GM18507 (cell line): ENCODE measurements at regions not wholly inside any gene's neighbourhood (a gene's known extent, or its start where the extent isn't known, plus 50 kb on each side); places are given as distances from the start of the nearest gene placed in this dataset.
"Not testable (repeated sequence)": the region's sequence is repeated elsewhere in the genome, so short reads cannot be mapped to it uniquely, and the experiment has no call there.

Source experiments
- DNase-seq: peaks from one replicate; pipeline ENCODE4 v3.0.0; 2011; ENCODE audit warnings: low read depth; ENCODE audit not compliant: insufficient read length; ENCODE audit errors: extremely low spot score
- FAIRE-seq: peaks from 2 replicates; lab custom pipeline; 2011; peaks lifted over from hg19 to GRCh38; lab: Jason Lieb, UNC

DNA sequence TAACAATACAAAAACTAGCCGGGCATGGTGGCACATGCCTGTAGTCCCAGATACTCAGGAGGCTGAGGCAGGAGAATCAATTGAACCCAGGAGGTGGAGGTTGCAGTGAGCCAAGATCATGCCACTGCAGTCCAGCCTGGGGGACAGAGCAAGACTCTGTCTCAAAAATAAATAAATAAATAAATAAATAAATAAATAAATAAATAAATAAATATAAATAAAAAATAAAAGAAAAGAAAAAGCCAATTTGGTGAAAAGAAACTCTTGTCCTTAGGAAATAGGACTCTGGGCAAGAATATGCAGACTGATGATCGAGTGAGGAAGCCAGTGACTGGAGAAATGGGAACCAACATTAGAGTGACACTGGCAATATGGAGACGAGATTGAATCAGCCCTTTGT, 171.9 kb upstream of the DCC start:
- DNase-seq, FAIRE-seq: not testable (repeated sequence)

DNA sequence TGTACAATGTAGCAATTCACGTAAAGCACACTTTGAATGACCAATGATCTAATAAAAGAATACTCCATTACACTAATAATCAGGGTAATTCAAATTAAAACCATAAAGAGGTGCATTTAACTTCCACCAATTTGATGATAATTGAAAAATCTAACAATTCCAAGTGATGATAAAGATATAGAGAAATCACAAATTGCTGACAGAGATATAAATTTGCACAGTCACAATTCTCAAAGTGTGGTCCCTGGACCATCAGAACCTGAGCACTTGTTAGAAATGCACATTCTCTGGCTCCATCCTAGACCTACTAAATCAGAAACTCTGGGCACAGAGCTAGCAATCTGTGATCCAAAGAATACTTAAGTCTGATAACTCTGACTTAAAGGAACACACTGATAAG, 165.8 kb upstream of the DCC start:
- FAIRE-seq = no peak

DNA sequence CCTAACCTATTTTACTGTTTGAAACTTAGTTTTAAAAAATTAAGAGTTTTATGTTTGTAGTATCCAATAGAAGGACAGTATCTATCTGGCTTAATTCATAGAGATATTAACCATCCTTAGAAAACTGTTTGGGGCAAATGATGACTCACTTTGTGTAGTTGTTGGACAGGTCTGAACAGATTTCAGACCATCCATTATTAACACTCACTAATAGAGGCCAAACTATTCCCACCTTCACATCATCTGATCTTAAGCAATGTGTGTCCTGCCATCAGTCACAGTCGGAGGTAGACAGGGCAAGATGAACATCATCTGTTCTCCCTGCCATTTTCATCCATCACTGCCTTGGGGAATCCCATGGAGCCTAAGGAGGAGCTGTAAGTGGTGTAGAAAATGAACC, 164.6 kb upstream of the DCC start:
- FAIRE-seq (no peak), DNase-seq (no peak)

More for the DNA sequence above, 165.8 kb upstream of the DCC start:
- DNase-seq = no peak

DNA sequence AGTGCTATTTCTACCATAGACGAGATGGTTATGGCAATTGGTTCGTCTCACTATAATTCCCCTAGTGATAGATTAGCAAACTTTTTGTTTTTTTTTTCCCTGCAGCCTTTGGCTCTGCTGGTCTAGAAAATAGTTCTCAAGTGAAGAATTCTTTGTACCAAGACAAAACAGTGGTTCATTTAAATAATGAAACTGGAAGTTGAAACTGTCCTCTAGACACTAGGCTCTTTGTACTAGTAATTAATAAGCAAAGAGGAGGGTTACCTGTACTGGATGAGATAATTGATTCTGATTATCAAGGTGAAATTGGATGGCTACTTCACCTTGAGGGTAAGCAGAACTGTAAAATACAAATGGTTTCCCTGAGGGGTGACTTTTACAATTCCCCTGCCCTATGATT, 156.9 kb upstream of the DCC start:
- DNase-seq (no peak), FAIRE-seq (no peak)

DNA sequence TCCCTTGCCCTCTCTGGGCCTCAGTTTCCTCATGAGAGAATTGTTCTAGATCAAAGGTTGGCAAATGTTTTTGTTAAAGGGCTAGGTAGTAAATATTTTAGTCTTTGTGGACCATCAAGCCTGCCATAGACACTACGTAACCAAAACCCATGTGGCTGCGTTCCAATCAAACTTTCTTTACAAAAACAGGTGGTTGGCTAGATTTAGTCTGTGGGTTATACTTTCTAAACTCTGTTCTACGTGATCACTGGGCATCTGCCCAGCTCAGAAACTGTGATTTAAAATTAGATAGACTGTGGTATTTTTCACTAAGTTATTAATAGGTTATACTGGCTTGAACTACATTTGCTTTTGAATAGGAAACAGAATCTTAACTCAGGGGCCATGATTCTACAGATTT, 149.8 kb upstream of the DCC start:
- DNase-seq (no peak), FAIRE-seq (no peak)

DNA sequence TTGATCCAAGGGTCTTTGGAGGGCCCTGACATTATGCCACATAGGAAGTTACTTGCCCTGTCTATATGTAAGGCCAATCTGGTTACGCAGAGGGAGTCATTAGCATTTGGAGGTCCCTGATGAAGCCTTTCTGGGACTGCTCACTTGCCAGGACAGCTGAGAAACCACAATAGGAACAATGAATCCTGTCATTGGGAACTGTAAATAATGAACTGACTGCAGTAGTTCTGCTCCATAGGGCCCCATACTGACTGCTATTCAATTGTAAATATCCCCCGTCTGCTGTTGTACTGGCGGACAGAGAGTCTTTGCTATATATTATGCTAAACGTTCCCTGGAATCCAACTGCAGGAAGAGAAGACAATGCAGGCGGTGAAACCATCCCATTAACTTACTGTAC, 149.4 kb upstream of the DCC start:
- FAIRE-seq (no peak), DNase-seq (no peak)

DNA sequence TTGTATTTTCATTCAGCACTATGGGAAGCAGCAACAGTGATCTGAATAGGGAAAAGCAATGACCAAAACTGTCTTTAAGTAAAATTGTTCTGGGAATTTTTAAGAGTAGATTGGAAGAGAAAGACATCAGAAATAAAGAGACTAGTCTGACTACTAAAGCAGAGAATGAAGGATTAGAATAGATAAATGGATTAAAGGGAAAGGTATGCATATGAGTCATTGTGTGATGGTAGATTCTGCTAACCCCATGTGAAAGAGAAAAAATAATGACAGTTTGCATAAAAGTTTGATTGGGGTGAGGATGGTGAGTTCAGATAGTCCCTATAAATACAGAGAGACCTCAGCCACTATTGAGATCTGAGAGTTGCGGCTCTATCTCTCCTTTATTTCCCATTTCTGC, 139.6 kb upstream of the DCC start:
- DNase-seq = no peak
- no peak for FAIRE-seq

DNA sequence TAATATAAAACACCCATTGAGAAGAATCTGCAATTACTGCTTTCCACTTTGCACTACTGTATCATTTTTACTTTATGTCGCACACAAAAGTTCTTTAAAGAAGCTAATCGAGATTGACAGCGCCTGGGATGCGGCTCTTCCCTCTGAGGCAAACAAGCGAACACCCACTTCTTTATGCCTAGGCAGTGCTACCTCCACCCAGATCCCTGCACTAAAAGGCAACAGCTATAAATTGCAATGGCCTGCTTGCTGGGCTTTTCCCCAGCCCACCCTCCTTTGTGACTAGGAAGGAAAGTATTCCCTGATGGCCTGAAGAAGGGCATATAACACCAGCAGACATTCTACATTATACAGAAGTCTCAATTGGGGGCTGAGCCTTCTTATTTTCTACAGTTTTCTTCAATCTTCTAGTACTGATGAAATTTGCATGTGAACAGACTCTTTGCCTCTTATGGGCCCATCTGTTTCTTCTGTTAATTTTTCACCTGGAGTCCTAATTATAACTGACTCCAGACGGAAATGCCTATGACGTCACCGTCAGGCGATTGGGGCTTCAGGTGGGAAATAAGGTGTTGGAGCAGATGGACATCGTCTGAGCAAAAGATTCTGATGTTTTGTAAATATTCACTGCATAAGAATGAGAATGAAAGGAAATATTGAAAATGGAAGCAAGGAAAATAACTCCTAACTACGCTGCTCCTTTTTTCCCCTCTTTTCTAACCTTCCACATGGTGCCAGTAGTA, 138.9 kb upstream of the DCC start:
- no peak for DNase-seq
- no peak for FAIRE-seq

DNA sequence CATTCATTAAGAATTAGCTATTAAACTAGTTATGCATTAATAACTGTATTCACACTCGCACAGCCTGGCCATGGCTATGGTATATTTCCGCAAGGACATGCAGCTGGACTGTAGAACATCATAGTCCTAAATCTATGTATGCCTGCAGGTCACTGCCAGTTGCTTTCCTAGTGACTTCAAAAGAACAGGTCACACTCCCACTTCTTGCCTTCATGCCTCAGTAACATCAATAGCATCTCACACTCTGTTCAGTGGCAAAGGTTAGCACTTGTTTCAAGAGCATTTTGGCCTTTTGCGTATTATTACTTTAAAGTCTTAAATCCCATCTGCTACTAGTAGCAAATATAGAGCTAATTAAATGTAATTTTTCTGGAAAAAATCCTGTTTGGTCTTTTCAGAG, 131.4 kb upstream of the DCC start:
- no peak for DNase-seq

DNA sequence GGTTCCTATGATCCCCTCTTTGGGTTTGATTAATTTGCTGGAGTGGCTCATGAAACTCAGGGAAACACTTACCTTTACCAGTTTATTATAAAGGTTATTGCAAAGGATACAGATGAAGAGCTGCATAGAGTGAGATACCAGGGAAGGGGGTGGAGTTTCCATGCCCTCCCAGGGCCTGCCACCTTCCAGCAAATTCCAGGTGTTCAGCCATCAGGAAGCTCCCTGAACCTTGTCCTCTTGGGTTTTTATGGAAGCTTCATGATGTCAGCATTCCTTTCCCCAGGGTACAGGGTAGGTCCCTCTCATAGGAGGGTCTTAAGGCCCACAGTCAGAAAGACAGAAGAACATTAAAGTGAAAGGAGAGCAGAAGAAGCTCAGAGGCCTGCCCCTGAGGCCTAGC, 123.9 kb upstream of the DCC start:
- DNase-seq (no peak), FAIRE-seq (no peak)

More for the DNA sequence above, 131.4 kb upstream of the DCC start:
- no peak for FAIRE-seq

DNA sequence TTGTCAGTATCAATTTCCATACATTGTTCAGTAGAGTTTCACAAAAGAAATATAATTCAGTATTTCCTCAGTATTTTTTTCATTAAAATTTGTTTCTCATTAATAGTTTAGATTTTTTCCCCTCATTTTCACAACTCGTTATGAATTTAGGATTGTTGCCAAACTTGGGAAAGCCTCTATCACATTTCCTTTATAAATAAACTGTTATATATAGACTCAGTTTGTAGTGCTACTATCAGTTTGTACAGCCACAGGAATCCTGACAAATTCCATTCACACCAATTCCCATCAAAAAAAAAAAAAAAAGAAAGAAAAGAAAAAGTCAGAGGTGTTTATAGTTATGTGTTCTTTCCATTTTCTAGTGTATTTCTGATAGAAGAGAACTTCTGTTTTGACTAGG, 123.3 kb upstream of the DCC start:
- no peak for FAIRE-seq
- no peak for DNase-seq

DNA sequence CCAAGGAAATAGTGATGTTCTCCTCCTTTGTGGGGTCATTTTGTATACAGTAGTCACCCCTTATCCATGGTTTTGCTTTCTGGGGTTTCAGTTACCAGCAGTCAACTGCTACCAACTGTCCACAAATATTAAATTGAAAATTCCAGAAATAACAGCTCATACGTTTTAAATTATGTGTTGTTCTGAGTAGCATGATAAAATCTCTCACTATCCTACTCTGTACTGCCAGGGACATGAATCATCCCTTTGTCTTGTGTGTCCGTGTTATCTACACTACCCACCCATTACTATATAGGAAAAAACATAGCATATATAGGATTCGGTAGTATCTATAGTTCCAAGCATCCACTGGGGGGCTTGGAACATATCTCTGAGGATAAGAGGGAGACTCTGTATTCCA, 120.9 kb upstream of the DCC start:
- FAIRE-seq (no peak), DNase-seq (no peak)

DNA sequence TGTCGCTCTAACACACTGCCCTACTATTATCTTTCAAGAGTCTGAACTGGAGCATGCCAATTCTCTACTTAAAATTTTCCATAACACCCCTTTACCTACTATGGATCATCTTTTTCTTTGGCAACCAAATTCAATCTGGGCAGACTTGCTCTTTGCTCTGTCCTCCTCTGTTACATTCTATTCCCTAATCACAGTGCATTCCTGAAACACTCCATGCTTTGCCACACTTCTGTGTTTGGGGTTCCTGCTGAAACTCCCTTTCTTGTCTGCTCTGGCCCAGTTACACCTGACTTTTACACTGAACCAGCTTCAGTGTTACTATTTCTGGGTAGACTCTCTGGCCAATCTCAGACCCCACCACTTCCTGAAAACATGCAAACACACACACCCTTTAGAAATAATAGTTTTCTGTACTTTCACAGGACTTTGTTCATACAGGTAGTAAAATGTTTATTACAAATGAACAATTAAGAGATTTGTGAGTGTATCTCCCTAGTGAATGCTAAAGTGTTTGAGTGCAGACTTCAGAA, 119.9 kb upstream of the DCC start:
- FAIRE-seq (no peak), DNase-seq (no peak)

DNA sequence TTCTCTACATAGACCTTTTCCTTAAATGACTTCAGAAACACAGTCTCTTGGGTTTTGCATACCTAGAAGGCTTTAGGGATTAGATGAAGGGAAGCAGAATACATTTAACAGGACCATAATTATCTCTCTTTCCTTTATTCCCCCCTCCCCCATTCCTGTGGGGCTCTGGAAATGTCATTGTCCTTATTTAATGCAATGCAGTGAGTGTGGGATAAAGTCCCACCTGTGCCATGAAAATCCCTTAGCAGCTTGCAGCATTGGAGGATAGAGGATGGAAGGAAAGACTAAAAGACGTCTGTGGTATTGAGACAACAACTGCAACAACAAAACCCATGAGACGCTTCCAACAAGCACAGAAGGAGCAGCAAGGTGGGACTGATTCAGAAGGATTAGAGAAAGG, 117.8 kb upstream of the DCC start:
- FAIRE-seq = no peak
- DNase-seq = no peak

DNA sequence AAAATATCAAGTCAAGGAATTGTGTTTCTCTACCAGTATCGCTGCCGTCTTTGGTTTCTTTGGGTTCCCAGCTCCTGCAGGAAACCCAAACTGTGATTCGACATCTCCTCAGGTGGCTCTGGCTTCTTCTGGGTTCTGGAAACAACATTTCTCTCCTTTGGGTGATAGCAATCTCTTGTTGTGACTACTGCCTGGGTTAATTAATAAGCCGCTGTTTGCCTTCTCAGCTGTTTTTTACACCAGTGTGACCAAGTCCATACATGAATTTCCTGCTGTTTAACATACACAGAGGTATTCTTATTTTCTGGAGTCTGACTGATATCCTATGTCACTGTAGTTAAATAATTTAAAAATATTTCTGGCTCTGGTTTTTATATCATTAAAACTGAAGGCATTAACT, 112.5 kb upstream of the DCC start:
- FAIRE-seq (no peak), DNase-seq (no peak)

DNA sequence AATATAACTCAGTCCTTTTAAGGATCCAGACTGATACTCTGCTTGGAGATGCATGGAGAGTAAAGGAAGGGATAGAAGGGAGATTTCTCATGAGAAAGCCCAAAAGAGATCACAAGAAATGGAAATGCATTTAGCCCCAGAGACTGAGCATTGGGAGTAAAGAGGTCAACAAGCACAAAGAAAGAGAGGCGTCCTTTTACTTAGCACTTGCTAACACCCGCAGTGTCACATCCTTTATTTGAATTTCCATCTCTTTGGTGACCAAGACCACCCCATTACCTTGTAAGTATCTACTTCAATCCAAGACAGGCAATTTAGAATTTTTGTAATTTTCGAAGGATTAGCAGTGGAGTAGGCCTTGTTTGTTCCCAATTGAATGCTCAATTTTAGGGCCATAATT, 111.8 kb upstream of the DCC start:
- DNase-seq (no peak), FAIRE-seq (no peak)

DNA sequence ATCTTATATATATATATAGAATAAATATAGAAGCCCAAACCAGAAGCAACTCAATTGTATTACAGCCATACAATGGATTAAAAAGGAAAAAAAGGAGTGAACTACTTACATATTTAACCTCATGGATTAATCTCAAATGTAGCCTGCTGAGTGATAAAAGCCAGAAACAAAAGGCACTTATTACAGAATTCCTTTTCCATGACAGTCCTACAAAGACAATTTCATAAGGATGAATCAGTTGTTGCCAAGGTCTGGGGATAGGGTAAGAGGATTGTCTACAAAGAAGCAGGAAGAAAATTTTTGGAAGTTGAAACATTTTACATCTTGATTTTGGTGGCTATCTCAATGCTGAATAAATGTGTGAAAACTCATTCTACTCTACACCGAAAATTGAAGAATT, 103.9 kb upstream of the DCC start:
- FAIRE-seq (no peak), DNase-seq (no peak)

DNA sequence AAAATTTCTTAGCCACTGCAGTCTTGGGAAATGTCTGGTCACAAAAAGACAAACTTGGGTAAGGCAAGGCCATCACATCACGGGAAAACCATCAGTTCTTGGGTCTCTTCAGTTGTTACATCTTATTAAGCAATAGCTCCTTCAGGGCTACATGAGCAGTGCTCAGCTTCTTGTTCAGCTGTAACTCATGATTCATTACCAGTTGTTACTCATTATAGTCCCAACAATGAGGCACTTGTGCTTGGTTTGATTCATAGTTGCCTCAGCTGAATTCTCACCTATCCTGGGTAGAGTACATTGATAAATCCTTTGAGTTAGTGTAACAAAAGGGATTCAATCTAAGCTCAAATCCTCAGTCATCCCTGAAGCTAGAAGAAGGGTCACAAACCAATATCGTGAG, 102.4 kb upstream of the DCC start:
- DNase-seq (no peak), FAIRE-seq (no peak)

DNA sequence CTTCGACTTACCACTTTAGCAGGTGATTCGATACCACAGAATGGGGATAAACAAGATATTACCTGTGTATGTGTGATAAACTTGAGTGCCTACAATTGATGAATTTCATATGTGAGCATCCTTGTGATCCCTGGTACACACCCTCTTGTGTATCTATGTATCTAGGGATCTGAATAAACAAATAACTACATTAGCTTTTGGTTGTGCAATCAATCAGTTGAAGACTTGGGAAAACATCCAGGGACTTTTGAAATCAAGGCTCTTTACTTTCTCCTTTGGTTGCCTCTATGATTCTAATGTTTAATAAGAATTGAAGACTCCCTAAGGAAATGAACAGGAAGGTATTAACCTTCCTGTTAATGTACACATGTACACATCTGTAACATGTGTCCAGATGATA, 97.3 kb upstream of the DCC start:
- DNase-seq (no peak), FAIRE-seq (no peak)

DNA sequence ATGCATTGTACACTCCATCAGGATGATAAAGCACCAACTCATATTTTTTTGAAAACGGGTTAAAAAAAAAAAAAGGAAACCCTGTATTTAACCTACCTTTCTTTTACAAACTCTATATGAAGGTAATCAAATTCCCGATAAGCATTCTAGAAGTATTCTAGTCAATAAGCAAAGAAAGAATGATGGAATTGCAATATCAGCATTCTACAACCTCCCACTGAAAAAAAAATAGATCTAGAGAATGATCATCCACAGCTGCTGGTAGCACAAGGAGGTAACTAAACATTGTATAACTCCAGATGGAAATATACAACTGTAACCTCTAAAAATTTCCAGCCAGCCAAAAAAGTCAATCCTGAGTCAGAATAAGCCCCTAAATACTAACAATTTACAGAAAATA, 95.3 kb upstream of the DCC start:
- no peak for DNase-seq
- no peak for FAIRE-seq

DNA sequence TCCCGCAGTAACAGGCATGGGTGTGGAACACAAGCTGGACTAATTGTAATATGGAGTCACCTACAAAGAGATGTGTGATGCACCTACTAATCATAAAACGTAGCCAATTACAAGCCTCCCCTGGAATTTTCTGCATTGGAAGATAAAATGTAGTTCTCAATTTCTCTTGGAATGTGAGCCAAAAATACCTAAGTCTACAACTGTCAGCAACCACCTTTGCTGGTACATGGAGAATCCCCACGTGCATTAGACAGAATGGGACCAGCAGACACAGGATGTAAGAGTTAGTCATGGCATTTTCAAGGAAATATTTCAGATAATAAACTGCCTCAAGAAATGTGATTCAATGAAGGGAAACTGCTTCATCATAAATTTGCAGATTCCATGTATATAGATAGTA, 85.6 kb upstream of the DCC start:
- DNase-seq (no peak), FAIRE-seq (no peak)

DNA sequence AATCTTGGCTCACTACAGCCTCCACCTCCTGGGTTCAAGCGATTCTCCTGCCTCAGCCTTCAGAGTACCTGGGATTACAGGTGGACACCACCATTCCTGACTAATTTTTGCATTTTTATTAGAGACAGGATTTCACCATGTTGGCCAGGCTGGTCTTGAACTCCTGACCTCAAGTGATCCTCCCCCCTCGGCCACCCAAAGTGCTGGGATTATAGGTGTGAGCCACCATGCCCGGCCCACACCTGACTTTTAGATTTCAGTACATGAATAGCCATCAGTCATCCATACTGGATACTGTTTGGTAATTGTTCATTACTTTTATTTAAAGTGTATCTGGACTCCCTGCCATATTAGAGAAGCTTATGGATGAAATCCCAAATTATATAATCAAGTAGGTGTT, 82.6 kb upstream of the DCC start:
- FAIRE-seq, DNase-seq: not testable (repeated sequence)
